ENCODE measurements at regions not wholly inside any gene's neighbourhood (a gene's known extent, or its start where the extent isn't known, plus 50 kb on each side); places are given as distances from the start of the nearest gene placed in this dataset.

GRCh38 chr15:79492065-79492464 is 59.9 kb downstream of the MINAR1 start:
- DNase-seq (no peak), ATAC-seq (no peak)
- TF ChIP-seq CTCF (IDR thresholded peaks at IDR 0.05), result no peak
- no peaks in the 10 kb centered on the region for H3K4me1 ChIP-seq
- no peak overlapping the region for H3K4me3 ChIP-seq
- H3K27me3 ChIP-seq (ENCODE audit: insufficient read depth in 3 of 3, low read length in 2 of 3), result peaks cover 0 to 7% (median 0%) of the 10 kb centered on the region in 3 donors
- H3K36me3 ChIP-seq (ENCODE audit: insufficient read depth in 1 of 2, low read depth in 1 of 2), result no peaks in the 10 kb centered on the region
- H3K27ac ChIP-seq, result no peak overlapping the region
- intact Hi-C loops (cut with DNase I), result no loop called here
- WGBS, 3 donors, result 80 to 91% (median 87%) methylated on average over 3 of the region's 3 CpGs
- H3K9me3 ChIP-seq, result no peaks in the 10 kb centered on the region

GRCh38 chr15:79494384-79494909 is 62.3 kb downstream of the MINAR1 start:
- Histone ChIP-seq H3K9me3 (no peaks in the 10 kb centered on the region), H3K27ac (no peak overlapping the region), H3K4me1 (no peaks in the 10 kb centered on the region), H3K4me3 (no peak overlapping the region), H3K27me3 (ENCODE audit: insufficient read depth in 3 of 3, low read length in 2 of 3) (peaks cover 0 to 7% (median 0%) of the 10 kb centered on the region in 3 donors), H3K36me3 (ENCODE audit: insufficient read depth in 1 of 2, low read depth in 1 of 2) (no peaks in the 10 kb centered on the region)
- DNase-seq, result no peak
- ATAC-seq, result no peak
- 42 to 54% (median 45%) methylated on average over 7 of the region's 7 CpGs for WGBS, 3 donors
- intact Hi-C loops (cut with DNase I), result no loop called here
- no peak for TF ChIP-seq CTCF (IDR thresholded peaks at IDR 0.05)

GRCh38 chr15:79494963-79495755 is 63.0 kb downstream of the MINAR1 start:
- Histone ChIP-seq H3K4me1 (no peaks in the 10 kb centered on the region), H3K9me3 (no peaks in the 10 kb centered on the region), H3K4me3 (no peak overlapping the region), H3K27ac (no peak overlapping the region), H3K27me3 (ENCODE audit: insufficient read depth in 3 of 3, low read length in 2 of 3) (peaks cover 0 to 7% (median 0%) of the 10 kb centered on the region in 3 donors), H3K36me3 (ENCODE audit: insufficient read depth in 1 of 2, low read depth in 1 of 2) (no peaks in the 10 kb centered on the region)
- ATAC-seq (no peak), DNase-seq (no peak)
- no peak for TF ChIP-seq CTCF (IDR thresholded peaks at IDR 0.05)
- intact Hi-C loops (cut with DNase I), result no loop called here
- WGBS, 3 donors, result 54 to 61% (median 58%) methylated on average over 6 of the region's 6 CpGs

- Histone ChIP-seq H3K27me3 (ENCODE audit: insufficient read depth in 3 of 3, low read length in 2 of 3) (peaks cover 0 to 7% (median 0%) of the 10 kb centered on the region in 3 donors), H3K36me3 (ENCODE audit: insufficient read depth in 1 of 2, low read depth in 1 of 2) (no peaks in the 10 kb centered on the region), H3K9me3 (no peaks in the 10 kb centered on the region), H3K4me1 (no peaks in the 10 kb centered on the region), H3K27ac (no peak overlapping the region), H3K4me3 (no peak overlapping the region)
- ATAC-seq, result no peak
- WGBS, 3 donors, result 53 to 89% (median 76%) methylated on average over 2 of the region's 2 CpGs
- no peak for TF ChIP-seq CTCF (IDR thresholded peaks at IDR 0.05)
- DNase-seq, result no peak
- intact Hi-C loops (cut with DNase I), result no loop called here
Observed at GRCh38 chr15:79495775-79496174, 63.6 kb downstream of the MINAR1 start.
